Astrocyte of the cerebellum (primary cell): ENCODE measurements at regions not wholly inside any gene's neighbourhood (a gene's known extent, or its start where the extent isn't known, plus 50 kb on each side); places are given as distances from the start of the nearest gene placed in this dataset.

ENCODE experiments used
- DNase-seq: peaks from one replicate; pipeline ENCODE4 v3.0.0-alpha.2; 2011; ENCODE audit warnings: low read depth
- H3K4me3 ChIP-seq: 2 replicates; pipeline ENCODE4 v1.5.1; 2011; ENCODE audit warnings: mild to moderate bottlenecking, low read depth, low read length, moderate library complexity
- in situ Hi-C: cut with HindIII; loops from 2 replicates; pipeline ENCODE4 v1.10.0; 2017; ENCODE audit warnings: low sequenced_read_pairs
- TF ChIP-seq, protein P1 (sequence below): IDR thresholded peaks from 2 replicates; pipeline ENCODE4 v1.5.1; 2012; ENCODE audit warnings: low read length, low read depth, moderate library complexity, mild to moderate bottlenecking; ENCODE audit errors: missing control alignments

GRCh38 chr4:152118819-152119553, 358.2 kb upstream of the GATB start:
- no peak for DNase-seq
- H3K4me3 ChIP-seq: no peak overlapping the region
- in situ Hi-C loops: no loop called here
- TF ChIP-seq, protein P1, sequence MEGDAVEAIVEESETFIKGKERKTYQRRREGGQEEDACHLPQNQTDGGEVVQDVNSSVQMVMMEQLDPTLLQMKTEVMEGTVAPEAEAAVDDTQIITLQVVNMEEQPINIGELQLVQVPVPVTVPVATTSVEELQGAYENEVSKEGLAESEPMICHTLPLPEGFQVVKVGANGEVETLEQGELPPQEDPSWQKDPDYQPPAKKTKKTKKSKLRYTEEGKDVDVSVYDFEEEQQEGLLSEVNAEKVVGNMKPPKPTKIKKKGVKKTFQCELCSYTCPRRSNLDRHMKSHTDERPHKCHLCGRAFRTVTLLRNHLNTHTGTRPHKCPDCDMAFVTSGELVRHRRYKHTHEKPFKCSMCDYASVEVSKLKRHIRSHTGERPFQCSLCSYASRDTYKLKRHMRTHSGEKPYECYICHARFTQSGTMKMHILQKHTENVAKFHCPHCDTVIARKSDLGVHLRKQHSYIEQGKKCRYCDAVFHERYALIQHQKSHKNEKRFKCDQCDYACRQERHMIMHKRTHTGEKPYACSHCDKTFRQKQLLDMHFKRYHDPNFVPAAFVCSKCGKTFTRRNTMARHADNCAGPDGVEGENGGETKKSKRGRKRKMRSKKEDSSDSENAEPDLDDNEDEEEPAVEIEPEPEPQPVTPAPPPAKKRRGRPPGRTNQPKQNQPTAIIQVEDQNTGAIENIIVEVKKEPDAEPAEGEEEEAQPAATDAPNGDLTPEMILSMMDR: no peak

DNA sequence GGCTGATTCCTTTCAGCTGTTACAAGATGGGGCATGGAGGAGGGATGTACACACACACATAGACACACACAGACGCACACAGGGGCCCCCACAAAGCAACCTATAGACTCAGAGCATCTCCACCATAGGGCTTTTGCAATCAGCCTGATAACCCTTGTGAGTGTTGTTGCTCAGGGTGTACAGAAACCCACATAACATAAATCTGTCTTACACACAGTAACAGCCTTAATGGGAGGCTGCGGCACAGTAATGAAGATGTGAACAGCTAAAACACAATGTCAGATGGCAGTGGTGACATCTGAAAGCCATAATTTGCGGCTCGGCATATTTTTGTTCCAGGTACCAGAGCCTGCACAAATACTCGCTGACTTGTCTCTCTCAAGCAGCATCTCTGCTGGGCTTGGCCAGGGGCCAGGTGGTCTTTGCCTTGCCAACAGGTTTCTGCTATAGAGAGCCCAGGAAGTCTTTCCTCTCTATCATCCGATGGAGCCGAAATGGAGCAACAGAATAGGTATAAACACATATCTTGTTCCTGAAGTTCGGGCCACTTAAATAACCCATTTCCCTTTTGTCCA, 357.2 kb upstream of the GATB start:
- DNase-seq: no peak
- no peak overlapping the region for H3K4me3 ChIP-seq
- in situ Hi-C loops: no loop called here
- TF ChIP-seq, protein P1: no peak

GRCh38 chr4:152117520-152117919, 356.7 kb upstream of the GATB start:
- no peak for DNase-seq
- in situ Hi-C loops: no loop called here
- TF ChIP-seq, protein P1: no peak
- H3K4me3 ChIP-seq: no peak overlapping the region

GRCh38 chr4:152117054-152117453, 356.2 kb upstream of the GATB start:
- TF ChIP-seq, protein P1: no peak

DNA sequence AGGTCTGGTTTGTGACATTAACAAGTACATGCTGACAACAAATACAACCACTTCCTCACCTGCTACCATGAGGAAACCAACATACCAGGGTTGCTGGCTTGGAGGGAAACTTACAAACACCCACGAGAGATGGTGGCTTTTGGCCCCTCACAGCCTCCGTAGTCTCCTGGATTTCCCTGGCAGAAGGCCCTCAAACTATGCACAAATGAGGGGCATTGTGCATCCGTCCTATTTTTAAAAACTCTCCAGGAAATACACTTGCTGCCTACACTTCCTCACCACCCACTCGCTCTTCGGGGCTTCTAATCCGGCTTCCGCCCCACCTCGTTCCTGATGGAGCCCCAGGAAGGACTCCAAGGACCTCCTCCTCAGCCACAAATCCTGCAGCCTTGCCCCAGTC, 355.0 kb upstream of the GATB start:
- DNase-seq: no peak
- in situ Hi-C loops: no loop called here
- TF ChIP-seq, protein P1: no peak
- no peak overlapping the region for H3K4me3 ChIP-seq

More at GRCh38 chr4:152117054-152117453, 356.2 kb upstream of the GATB start:
- no peak overlapping the region for H3K4me3 ChIP-seq
- in situ Hi-C loops: no loop called here
- no peak for DNase-seq

GRCh38 chr4:152115118-152115517, 354.3 kb upstream of the GATB start:
- TF ChIP-seq, protein P1: no peak
- in situ Hi-C loops: no loop called here
- DNase-seq: no peak
- H3K4me3 ChIP-seq: no peak overlapping the region
